WI38 (cell line): ENCODE measurements at regions not wholly inside any gene's neighbourhood (a gene's known extent, or its start where the extent isn't known, plus 50 kb on each side); places are given as distances from the start of the nearest gene placed in this dataset.

Experiments used
- H3K4me3 ChIP-seq: 2 replicates; pipeline ENCODE4 v1.5.1; 2011; ENCODE audit warnings: low read depth, mild to moderate bottlenecking, control low read depth, low read length
- TF ChIP-seq, protein P1 (sequence below): IDR thresholded peaks from 2 replicates; pipeline ENCODE4 v1.5.1; 2012; ENCODE audit warnings: low read depth, mild to moderate bottlenecking, control low read depth, low read length

DNA sequence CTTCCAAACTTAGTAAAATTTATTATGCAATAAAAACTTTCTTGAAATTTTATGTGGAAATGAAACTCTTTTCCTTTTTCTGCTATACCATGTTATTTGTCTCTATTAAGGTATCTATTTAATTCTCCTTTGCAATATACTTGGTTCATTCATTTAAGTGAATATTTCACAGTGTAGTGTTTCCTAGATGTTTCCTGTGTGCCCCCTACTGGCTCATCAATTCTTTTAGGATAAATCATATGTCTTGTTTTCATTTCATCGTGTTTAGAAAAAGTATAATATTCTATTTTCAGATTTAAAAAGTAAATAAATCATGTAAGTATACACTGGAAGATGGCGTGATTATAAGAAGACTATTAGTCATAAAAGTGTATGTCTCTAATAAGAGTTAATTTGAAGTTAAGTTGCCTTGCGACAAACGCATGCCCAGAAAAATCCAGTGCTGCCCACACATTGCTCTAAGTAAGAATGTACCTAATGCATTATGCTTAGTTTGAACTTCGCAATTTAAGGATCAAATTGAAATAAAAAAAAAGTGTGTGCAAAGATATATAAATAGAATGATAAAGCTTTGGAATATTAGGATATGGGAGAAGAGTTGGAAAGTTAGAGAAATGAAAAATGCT is 525.4 kb downstream of the KCNJ3 start:
- H3K4me3 ChIP-seq = no peak overlapping the region
- TF ChIP-seq, protein P1, sequence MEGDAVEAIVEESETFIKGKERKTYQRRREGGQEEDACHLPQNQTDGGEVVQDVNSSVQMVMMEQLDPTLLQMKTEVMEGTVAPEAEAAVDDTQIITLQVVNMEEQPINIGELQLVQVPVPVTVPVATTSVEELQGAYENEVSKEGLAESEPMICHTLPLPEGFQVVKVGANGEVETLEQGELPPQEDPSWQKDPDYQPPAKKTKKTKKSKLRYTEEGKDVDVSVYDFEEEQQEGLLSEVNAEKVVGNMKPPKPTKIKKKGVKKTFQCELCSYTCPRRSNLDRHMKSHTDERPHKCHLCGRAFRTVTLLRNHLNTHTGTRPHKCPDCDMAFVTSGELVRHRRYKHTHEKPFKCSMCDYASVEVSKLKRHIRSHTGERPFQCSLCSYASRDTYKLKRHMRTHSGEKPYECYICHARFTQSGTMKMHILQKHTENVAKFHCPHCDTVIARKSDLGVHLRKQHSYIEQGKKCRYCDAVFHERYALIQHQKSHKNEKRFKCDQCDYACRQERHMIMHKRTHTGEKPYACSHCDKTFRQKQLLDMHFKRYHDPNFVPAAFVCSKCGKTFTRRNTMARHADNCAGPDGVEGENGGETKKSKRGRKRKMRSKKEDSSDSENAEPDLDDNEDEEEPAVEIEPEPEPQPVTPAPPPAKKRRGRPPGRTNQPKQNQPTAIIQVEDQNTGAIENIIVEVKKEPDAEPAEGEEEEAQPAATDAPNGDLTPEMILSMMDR = no peak

DNA sequence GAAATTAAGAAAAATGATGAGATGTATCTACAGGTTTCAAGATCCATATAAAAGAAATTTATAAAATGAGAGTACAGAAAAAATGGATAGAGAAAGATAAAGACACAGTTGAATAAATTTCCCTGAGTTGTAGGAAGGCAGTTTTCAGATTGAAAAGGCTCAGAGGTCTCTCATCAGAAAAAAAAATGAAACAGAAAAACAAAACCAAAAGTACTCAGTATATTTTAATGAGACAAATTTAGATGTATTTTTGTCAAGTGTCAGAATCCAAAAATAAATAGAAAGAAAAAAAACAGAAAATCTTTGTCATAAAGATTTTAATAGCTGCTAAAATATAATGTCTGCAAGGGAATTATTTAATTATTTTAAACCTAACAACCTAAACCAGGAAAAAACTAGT is 520.5 kb downstream of the KCNJ3 start:
- TF ChIP-seq, protein P1 = no peak
- no peak overlapping the region for H3K4me3 ChIP-seq

DNA sequence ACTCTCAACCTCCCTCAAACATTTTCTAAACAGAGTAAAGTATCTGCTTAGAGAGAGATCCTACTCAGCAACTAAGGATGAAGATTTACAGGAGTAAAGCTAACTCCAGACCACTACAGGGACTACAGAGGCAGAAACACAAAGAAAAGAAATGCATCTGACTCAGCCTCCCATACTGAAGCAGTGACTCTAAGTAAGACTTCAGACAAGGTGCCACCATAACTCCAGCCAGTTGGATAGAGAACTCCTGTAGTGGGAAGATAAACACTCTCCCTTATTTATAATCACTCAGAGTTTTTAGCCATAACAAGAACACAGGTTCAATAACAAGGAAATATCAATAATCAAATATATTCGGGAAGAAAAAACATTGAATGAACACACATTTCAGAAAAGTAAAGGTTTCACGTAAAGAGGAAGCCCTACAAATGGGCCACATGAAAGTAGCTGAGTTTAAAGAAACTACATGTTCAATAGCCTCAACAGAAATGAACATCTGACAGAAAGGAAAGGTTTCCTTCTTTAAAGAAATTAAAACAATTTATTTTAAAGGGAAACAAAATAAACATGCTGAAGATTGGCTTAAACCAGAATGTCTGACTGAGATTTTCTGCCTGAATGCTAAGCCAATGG is 519.9 kb downstream of the KCNJ3 start:
- TF ChIP-seq, protein P1 = no peak
- H3K4me3 ChIP-seq = no peak overlapping the region

DNA sequence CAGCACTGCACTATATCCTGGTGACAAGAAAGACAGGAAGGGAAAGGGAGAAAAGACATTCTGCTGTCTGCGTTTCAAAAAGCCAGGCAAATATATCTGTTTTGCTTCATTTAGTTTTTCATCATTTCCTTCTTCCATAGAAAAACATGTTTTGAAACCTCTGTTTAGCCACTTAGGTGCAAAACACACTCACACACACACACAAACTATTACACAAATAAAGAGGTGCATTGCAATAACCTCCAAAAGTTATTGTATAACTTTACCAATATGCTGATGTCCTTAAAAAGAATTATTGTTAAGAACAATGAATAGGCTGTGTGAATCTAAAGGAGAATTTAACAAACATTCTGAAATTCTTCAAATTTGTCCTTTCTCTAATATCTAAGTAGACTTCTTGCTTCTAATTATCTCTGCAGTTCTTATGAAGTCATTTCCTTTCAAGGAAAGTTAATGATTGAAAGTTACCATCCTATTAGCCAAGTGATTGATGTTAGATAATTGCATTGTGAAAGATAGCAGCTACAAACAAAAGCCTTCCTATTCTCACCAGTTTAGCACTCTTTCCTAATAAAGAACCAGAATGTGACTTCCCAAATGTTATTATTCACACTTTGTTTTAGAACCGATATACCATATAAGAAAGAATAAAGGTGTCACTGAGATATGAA is 516.7 kb downstream of the KCNJ3 start:
- H3K4me3 ChIP-seq = no peak overlapping the region
- TF ChIP-seq, protein P1 = no peak

DNA sequence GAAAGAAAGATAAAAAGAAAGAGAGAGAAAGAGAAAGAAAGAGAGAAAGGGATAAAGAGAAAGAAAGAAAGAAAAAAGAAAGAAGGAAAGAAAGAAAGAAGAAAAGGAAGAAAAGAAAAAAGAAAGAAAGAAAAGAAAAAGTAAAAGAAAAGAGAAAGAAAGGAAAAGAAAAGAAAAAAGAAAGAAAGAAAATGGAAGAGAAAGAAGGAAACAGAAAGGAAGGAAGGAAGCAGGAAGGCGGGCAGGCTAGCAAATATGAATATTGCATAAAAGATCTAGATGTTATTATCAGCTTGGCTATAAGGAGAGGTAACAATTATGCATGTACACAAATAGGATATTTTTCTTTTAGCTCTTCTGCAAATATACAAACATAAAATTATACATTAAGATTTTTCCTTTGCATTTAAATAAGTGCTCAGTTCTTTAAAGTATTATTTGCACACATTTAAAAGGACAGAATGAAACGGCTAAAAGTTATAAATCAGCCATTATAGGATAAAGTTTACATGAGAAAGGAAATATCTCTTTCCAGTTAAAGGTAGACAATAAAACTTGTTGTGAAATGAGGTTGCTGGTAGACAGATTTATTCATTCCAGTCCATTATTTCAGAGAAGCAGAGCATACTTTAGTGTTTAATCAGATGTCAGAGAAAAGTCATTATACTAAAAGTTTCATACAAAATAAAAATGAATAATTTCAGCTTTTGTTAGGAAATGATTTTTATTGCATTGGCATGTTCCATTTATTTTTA is 511.4 kb downstream of the KCNJ3 start:
- TF ChIP-seq, protein P1 = no peak
- no peak overlapping the region for H3K4me3 ChIP-seq

DNA sequence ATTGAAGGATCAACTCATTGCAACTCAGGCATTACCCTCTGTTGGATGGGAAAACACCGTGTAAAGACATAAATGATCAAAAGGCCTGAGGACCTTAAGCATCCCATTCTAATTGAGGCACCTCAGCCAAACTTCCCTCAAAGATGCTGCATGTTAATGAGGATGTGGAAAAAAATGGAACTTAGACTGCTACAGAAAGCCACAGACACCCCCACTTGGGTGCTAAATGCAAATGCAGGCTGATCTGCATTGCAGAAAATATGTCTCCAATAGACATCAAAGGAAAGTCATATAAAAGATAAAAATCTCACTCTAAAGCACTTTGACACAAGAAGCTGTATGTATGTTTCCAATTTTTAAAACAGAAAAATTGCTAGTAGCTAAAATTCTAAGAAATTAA is 504.7 kb downstream of the KCNJ3 start:
- no peak overlapping the region for H3K4me3 ChIP-seq
- TF ChIP-seq, protein P1 = no peak
